ENCODE measurements at regions not wholly inside any gene's neighbourhood (a gene's known extent, or its start where the extent isn't known, plus 50 kb on each side); places are given as distances from the start of the nearest gene placed in this dataset.

GRCh38 chr1:221408117-221408803 lies 333.6 kb downstream of the DUSP10 start:
- H3K36me3 ChIP-seq = peaks cover 2% of the 10 kb centered on the region; the same call in 1 of the 2 replicates
- H3K4me1 ChIP-seq = no peaks in the 10 kb centered on the region
- H3K9me3 ChIP-seq (replicated peaks) = no peaks in the 10 kb centered on the region
- DNase-seq = no peak
- H3K27me3 ChIP-seq = no peaks in the 10 kb centered on the region
- no peak overlapping the region for H3K27ac ChIP-seq
- H3K4me3 ChIP-seq = no peak overlapping the region

DNA sequence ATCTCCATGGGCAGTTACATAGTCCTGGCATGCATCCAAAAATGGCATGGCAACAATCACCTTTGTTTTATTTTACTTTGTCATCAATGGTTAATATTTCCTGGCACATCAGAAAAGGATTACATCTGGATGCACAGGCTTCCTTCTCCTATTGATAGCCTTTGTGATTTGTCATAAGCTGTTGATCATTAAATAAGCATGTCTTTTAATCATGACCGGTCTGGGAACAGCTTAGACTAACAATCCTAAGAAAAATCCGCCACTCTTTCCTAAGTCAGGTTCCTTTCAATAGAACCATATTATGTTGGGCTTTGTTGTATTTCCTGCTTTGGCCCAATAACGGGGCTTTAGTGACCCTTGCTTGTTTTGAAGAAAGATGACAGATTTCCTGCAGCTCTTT lies 330.6 kb downstream of the DUSP10 start:
- no peaks in the 10 kb centered on the region; the same call in 1 of the 2 replicates for H3K36me3 ChIP-seq
- H3K4me3 ChIP-seq = no peak overlapping the region

GRCh38 chr1:221414772-221415539 lies 326.9 kb downstream of the DUSP10 start:
- Histone ChIP-seq H3K36me3 (no peaks in the 10 kb centered on the region), H3K27me3 (0 out of 2 replicates have a peak, but pooled peaks cover 2% of the 10 kb centered on the region), H3K4me3 (no peak overlapping the region), H3K4me1 (peaks cover 6% of the 10 kb centered on the region; the same call in 1 of the 2 replicates), H3K27ac (no peak overlapping the region), H3K9me3 (replicated peaks) (no peaks in the 10 kb centered on the region)
- DNase-seq = no peak

More for the DNA sequence above, 330.6 kb downstream of the DUSP10 start:
- DNase-seq = no peak
- Histone ChIP-seq H3K27ac (no peak overlapping the region), H3K4me1 (no peaks in the 10 kb centered on the region), H3K9me3 (replicated peaks) (no peaks in the 10 kb centered on the region), H3K27me3 (no peaks in the 10 kb centered on the region)

GRCh38 chr1:221415651-221416050 lies 326.2 kb downstream of the DUSP10 start:
- Histone ChIP-seq H3K9me3 (replicated peaks) (no peaks in the 10 kb centered on the region), H3K4me1 (peaks cover 6% of the 10 kb centered on the region; the same call in 1 of the 2 replicates), H3K27me3 (0 out of 2 replicates have a peak, but pooled peaks cover 6% of the 10 kb centered on the region), H3K4me3 (no peak overlapping the region), H3K36me3 (no peaks in the 10 kb centered on the region), H3K27ac (no peak overlapping the region)
- DNase-seq = no peak

- no peak overlapping the region for H3K4me3 ChIP-seq
- H3K27me3 ChIP-seq = 0 out of 2 replicates have a peak, but pooled peaks cover 6% of the 10 kb centered on the region
- no peak overlapping the region for H3K27ac ChIP-seq
- H3K4me1 ChIP-seq = peaks cover 6% of the 10 kb centered on the region; the same call in 1 of the 2 replicates
- no peak for DNase-seq
- H3K9me3 ChIP-seq (replicated peaks) = no peaks in the 10 kb centered on the region
- H3K36me3 ChIP-seq = no peaks in the 10 kb centered on the region
Observed at GRCh38 chr1:221416142-221416541, 325.7 kb downstream of the DUSP10 start.

- Histone ChIP-seq H3K9me3 (replicated peaks) (no peaks in the 10 kb centered on the region), H3K4me3 (no peak overlapping the region), H3K4me1 (peaks cover 6% of the 10 kb centered on the region; the same call in 1 of the 2 replicates), H3K27ac (no peak overlapping the region), H3K36me3 (no peaks in the 10 kb centered on the region), H3K27me3 (0 out of 2 replicates have a peak, but pooled peaks cover 6% of the 10 kb centered on the region)
- DNase-seq = no peak
Observed at GRCh38 chr1:221416723-221417122, 325.2 kb downstream of the DUSP10 start.

GRCh38 chr1:221418346-221418745 lies 323.5 kb downstream of the DUSP10 start:
- H3K9me3 ChIP-seq (replicated peaks) = no peaks in the 10 kb centered on the region
- no peak for DNase-seq
- H3K4me1 ChIP-seq = peaks cover 6% of the 10 kb centered on the region; the same call in 1 of the 2 replicates
- H3K27me3 ChIP-seq = 0 out of 2 replicates have a peak, but pooled peaks cover 9% of the 10 kb centered on the region
- H3K4me3 ChIP-seq = no peak overlapping the region
- H3K27ac ChIP-seq = no peak overlapping the region
- no peaks in the 10 kb centered on the region for H3K36me3 ChIP-seq

GRCh38 chr1:221419513-221420095 lies 322.3 kb downstream of the DUSP10 start:
- DNase-seq = no peak
- H3K27me3 ChIP-seq = 0 out of 2 replicates have a peak, but pooled peaks cover 9% of the 10 kb centered on the region
- no peaks in the 10 kb centered on the region for H3K9me3 ChIP-seq (replicated peaks)
- no peak overlapping the region for H3K4me3 ChIP-seq
- no peaks in the 10 kb centered on the region for H3K36me3 ChIP-seq
- H3K4me1 ChIP-seq = peaks cover 6% of the 10 kb centered on the region; the same call in 1 of the 2 replicates
- no peak overlapping the region for H3K27ac ChIP-seq

GRCh38 chr1:221429264-221429663 lies 312.6 kb downstream of the DUSP10 start:
- Histone ChIP-seq H3K4me1 (no peaks in the 10 kb centered on the region), H3K36me3 (no peaks in the 10 kb centered on the region), H3K4me3 (no peak overlapping the region), H3K27me3 (no peaks in the 10 kb centered on the region), H3K27ac (no peak overlapping the region), H3K9me3 (replicated peaks) (no peaks in the 10 kb centered on the region)
- no peak for DNase-seq

DNA sequence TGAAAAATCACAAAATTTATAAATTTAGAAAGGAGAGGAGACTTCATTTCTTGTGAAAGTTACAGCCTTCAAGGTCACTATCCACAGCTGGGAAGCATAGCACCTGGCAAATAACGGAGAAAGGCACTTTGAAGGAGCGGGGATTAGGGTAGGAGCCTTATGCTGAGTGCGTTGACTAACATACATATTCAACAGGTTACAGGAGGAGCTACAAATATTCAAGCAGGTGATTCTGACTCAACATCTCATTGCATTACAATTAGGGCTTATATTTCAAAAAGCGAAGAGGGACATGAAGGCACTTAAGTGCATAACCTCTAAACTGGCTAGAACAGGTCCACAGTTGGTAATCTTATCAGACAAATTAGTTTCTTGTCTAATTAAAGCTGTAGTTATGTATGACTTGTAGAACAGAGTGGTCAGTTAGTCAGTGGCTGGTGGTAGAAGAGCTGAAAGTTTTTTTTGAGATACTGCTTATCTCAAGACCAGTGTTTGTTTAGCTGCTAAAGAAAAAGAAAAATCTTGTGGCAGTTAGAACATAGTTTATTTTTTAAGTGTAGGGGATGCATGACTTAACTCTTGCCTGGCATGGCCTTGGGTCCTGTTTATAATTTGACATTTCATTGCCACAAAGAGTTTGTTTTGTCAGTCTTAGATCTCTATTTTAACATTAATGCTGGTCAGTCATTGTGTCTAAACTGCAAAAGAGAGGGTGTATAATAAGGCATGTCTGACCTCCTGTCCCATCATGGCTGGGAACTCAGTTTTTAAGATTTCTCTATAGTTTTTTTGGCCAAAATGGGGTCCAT lies 311.5 kb downstream of the DUSP10 start:
- H3K9me3 ChIP-seq (replicated peaks) = no peaks in the 10 kb centered on the region
- no peaks in the 10 kb centered on the region for H3K36me3 ChIP-seq
- H3K4me1 ChIP-seq = no peaks in the 10 kb centered on the region
- no peaks in the 10 kb centered on the region for H3K27me3 ChIP-seq
- H3K4me3 ChIP-seq = no peak overlapping the region
- H3K27ac ChIP-seq = no peak overlapping the region
- DNase-seq = no peak

- no peaks in the 10 kb centered on the region for H3K9me3 ChIP-seq (replicated peaks)
- DNase-seq = no peak
Observed at GRCh38 chr1:221431068-221431651, 310.7 kb downstream of the DUSP10 start.

GRCh38 chr1:221431961-221432360 lies 309.9 kb downstream of the DUSP10 start:
- H3K4me3 ChIP-seq = no peak overlapping the region
- no peaks in the 10 kb centered on the region for H3K4me1 ChIP-seq
- no peak for DNase-seq
- H3K9me3 ChIP-seq (replicated peaks) = no peaks in the 10 kb centered on the region
- H3K36me3 ChIP-seq = no peaks in the 10 kb centered on the region
- H3K27ac ChIP-seq = no peak overlapping the region
- no peaks in the 10 kb centered on the region for H3K27me3 ChIP-seq

More at GRCh38 chr1:221431068-221431651, 310.7 kb downstream of the DUSP10 start:
- Histone ChIP-seq H3K36me3 (no peaks in the 10 kb centered on the region), H3K4me1 (no peaks in the 10 kb centered on the region), H3K27me3 (no peaks in the 10 kb centered on the region), H3K27ac (no peak overlapping the region), H3K4me3 (no peak overlapping the region)

- no peaks in the 10 kb centered on the region for H3K36me3 ChIP-seq
- H3K27me3 ChIP-seq = no peaks in the 10 kb centered on the region
- no peak overlapping the region for H3K27ac ChIP-seq
- H3K4me1 ChIP-seq = peaks cover 10% of the 10 kb centered on the region
- H3K9me3 ChIP-seq (replicated peaks) = no peaks in the 10 kb centered on the region
- H3K4me3 ChIP-seq = no peak overlapping the region
- peak in 1 of 2 experiments; percentile 71 for DNase-seq
Observed at GRCh38 chr1:221435504-221435904, 306.4 kb downstream of the DUSP10 start.

GRCh38 chr1:221437171-221437570 lies 304.7 kb downstream of the DUSP10 start:
- DNase-seq = no peak
- H3K36me3 ChIP-seq = no peaks in the 10 kb centered on the region
- H3K4me1 ChIP-seq = peaks cover 17% of the 10 kb centered on the region
- H3K27ac ChIP-seq = no peak overlapping the region
- H3K4me3 ChIP-seq = no peak overlapping the region
- H3K27me3 ChIP-seq = no peaks in the 10 kb centered on the region
- no peaks in the 10 kb centered on the region for H3K9me3 ChIP-seq (replicated peaks)
